ENCODE measurements at regions not wholly inside any gene's neighbourhood (a gene's known extent, or its start where the extent isn't known, plus 50 kb on each side); places are given as distances from the start of the nearest gene placed in this dataset.

DNA sequence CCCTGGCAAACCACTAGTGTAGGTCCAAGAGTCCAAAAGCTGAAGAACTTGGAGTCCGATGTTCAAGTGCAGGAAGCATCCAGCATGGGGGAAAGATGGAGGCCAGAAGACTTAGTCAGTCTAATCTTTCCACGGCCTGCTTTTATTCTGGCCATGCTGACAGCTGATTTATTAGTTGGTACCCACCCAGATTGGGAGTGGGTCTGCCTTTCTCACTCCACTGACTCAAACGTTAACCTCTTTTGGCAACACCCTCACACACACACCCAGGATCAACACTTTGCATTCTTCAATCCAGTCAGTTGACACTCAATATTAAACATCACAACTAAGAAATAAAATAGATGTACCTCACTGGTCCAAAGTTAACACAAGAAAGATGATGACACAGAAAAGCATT lies 134.8 kb upstream of the GABRA2 start:
- Histone ChIP-seq H3K4me3 (ENCODE audit: low read depth, low read length) (no peak overlapping the region), H3K27me3 (ENCODE audit: control insufficient read depth, insufficient read depth, low read length) (no peaks in the 10 kb centered on the region), H3K36me3 (ENCODE audit: control insufficient read depth, insufficient read depth, low read length) (no peaks in the 10 kb centered on the region)
- no peak for DNase-seq (ENCODE audit: low read depth)
- TF ChIP-seq, protein P1, sequence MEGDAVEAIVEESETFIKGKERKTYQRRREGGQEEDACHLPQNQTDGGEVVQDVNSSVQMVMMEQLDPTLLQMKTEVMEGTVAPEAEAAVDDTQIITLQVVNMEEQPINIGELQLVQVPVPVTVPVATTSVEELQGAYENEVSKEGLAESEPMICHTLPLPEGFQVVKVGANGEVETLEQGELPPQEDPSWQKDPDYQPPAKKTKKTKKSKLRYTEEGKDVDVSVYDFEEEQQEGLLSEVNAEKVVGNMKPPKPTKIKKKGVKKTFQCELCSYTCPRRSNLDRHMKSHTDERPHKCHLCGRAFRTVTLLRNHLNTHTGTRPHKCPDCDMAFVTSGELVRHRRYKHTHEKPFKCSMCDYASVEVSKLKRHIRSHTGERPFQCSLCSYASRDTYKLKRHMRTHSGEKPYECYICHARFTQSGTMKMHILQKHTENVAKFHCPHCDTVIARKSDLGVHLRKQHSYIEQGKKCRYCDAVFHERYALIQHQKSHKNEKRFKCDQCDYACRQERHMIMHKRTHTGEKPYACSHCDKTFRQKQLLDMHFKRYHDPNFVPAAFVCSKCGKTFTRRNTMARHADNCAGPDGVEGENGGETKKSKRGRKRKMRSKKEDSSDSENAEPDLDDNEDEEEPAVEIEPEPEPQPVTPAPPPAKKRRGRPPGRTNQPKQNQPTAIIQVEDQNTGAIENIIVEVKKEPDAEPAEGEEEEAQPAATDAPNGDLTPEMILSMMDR (IDR thresholded peaks at IDR 0.05; ENCODE audit: insufficient read depth, low read length, poor library complexity, severe bottlenecking), result no peak

GRCh38 chr4:46520361-46520760 lies 130.4 kb upstream of the GABRA2 start:
- Histone ChIP-seq H3K4me3 (ENCODE audit: low read depth, low read length) (no peak overlapping the region), H3K36me3 (ENCODE audit: control insufficient read depth, insufficient read depth, low read length) (no peaks in the 10 kb centered on the region), H3K27me3 (ENCODE audit: control insufficient read depth, insufficient read depth, low read length) (no peaks in the 10 kb centered on the region)
- TF ChIP-seq, protein P1 (IDR thresholded peaks at IDR 0.05; ENCODE audit: insufficient read depth, low read length, poor library complexity, severe bottlenecking), result no peak
- DNase-seq (ENCODE audit: low read depth), result no peak

DNA sequence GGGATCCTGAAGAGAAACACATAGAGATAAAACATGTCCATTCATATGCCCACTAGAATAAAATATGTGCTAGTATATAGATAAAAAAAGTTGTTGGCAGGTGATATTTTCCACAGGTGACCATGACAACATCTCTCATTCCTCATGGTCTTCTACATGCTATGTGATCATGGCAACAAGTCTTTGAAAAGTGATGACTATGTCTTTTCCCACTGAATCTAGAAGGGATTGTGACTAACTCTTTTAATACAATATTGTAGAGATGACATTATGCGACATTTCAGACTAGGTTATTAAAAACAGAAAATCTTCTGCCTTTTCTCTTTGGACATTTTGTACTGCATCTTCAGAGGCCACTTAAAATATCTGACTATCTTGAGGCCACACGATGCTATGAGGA lies 126.0 kb upstream of the GABRA2 start:
- Histone ChIP-seq H3K27me3 (ENCODE audit: control insufficient read depth, insufficient read depth, low read length) (no peaks in the 10 kb centered on the region), H3K36me3 (ENCODE audit: control insufficient read depth, insufficient read depth, low read length) (no peaks in the 10 kb centered on the region), H3K4me3 (ENCODE audit: low read depth, low read length) (no peak overlapping the region)
- no peak for DNase-seq (ENCODE audit: low read depth)
- TF ChIP-seq, protein P1 (IDR thresholded peaks at IDR 0.05; ENCODE audit: insufficient read depth, low read length, poor library complexity, severe bottlenecking), result no peak

GRCh38 chr4:46508216-46508615 lies 118.3 kb upstream of the GABRA2 start:
- DNase-seq (ENCODE audit: low read depth), result no peak
- Histone ChIP-seq H3K36me3 (ENCODE audit: control insufficient read depth, insufficient read depth, low read length) (no peaks in the 10 kb centered on the region), H3K27me3 (ENCODE audit: control insufficient read depth, insufficient read depth, low read length) (no peaks in the 10 kb centered on the region), H3K4me3 (ENCODE audit: low read depth, low read length) (no peak overlapping the region)
- TF ChIP-seq, protein P1 (IDR thresholded peaks at IDR 0.05; ENCODE audit: insufficient read depth, low read length, poor library complexity, severe bottlenecking), result no peak

DNA sequence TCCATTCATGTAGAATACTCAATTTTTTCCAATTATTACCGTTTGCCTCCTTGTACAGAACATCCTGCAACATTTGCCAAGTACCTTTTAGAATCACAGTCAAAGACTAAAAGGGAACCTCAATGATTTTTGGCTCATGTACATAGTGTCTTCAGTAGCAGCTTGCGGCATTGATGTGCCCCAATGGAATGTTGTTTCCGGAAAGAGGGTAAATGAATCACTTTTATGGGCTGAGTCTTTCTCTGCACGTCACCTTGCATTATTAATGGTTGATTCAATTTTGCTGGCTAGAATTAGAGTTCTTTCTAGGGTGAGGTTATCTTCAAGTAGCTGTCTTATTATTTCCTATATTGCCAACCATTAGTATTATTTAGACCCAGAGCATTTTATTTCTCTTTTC lies 116.9 kb upstream of the GABRA2 start:
- H3K36me3 ChIP-seq (ENCODE audit: control insufficient read depth, insufficient read depth, low read length), result no peaks in the 10 kb centered on the region
- H3K27me3 ChIP-seq (ENCODE audit: control insufficient read depth, insufficient read depth, low read length), result no peaks in the 10 kb centered on the region
- TF ChIP-seq, protein P1 (IDR thresholded peaks at IDR 0.05; ENCODE audit: insufficient read depth, low read length, poor library complexity, severe bottlenecking), result no peak
- H3K4me3 ChIP-seq (ENCODE audit: low read depth, low read length), result no peak overlapping the region
- peak; percentile 9 for DNase-seq (ENCODE audit: low read depth)

DNA sequence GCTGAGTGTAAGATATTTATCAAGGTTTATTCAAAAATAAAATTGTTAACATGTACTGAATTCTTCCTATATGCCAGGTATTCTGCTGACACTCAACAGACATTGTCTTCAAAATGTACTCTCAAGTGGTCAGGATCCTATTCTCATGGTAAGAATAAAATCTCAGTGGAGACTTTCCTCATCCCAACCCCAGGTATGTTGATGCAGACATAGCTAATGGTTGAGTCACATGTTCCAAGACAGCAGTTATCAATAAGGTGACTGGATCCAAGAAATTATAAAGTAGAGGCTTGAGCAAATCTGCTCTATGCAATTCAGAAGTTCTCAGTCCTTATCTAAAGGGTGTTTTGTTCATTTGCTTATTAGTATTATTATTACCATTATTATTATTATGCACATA lies 115.2 kb upstream of the GABRA2 start:
- Histone ChIP-seq H3K27me3 (ENCODE audit: control insufficient read depth, insufficient read depth, low read length) (no peaks in the 10 kb centered on the region), H3K4me3 (ENCODE audit: low read depth, low read length) (no peak overlapping the region), H3K36me3 (ENCODE audit: control insufficient read depth, insufficient read depth, low read length) (no peaks in the 10 kb centered on the region)
- no peak for DNase-seq (ENCODE audit: low read depth)
- TF ChIP-seq, protein P1 (IDR thresholded peaks at IDR 0.05; ENCODE audit: insufficient read depth, low read length, poor library complexity, severe bottlenecking), result no peak
